ENCODE measurements at regions not wholly inside any gene's neighbourhood (a gene's known extent, or its start where the extent isn't known, plus 50 kb on each side); places are given as distances from the start of the nearest gene placed in this dataset.

DNA sequence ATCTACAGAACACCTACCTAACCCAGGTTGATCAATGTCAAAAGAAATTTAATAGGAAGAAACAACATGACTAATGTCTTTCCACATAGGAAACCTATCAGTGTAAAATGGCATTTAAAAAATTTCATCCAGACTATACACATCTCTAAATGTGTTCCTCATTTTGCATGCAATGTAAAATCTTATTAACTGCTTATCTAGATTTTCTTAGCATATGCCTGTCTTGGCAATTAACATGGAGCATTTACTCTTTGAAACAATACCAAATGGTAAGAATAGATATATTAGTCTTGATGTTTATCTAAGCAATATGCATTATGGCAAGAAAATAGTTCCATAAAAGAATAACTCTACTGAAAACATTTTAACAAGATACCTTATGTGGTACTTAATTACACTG, 199.8 kb downstream of the TRAM1L1 start:
- no peak for TF ChIP-seq POLR2A (IDR thresholded peaks at IDR 0.05)
- TF ChIP-seq, protein P1, sequence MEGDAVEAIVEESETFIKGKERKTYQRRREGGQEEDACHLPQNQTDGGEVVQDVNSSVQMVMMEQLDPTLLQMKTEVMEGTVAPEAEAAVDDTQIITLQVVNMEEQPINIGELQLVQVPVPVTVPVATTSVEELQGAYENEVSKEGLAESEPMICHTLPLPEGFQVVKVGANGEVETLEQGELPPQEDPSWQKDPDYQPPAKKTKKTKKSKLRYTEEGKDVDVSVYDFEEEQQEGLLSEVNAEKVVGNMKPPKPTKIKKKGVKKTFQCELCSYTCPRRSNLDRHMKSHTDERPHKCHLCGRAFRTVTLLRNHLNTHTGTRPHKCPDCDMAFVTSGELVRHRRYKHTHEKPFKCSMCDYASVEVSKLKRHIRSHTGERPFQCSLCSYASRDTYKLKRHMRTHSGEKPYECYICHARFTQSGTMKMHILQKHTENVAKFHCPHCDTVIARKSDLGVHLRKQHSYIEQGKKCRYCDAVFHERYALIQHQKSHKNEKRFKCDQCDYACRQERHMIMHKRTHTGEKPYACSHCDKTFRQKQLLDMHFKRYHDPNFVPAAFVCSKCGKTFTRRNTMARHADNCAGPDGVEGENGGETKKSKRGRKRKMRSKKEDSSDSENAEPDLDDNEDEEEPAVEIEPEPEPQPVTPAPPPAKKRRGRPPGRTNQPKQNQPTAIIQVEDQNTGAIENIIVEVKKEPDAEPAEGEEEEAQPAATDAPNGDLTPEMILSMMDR (IDR thresholded peaks at IDR 0.05) = no peak
- no peak for TF ChIP-seq POLR2AphosphoS5 (IDR thresholded peaks at IDR 0.05)

Measured in transverse colon (tissue), 4 donors.